Activated T-cell treated with anti-CD3 and anti-CD28 coated beads, Interleukin-2, amount 50 U/mL, for 4 hours (primary cell): ENCODE measurements at regions not wholly inside any gene's neighbourhood (a gene's known extent, or its start where the extent isn't known, plus 50 kb on each side); places are given as distances from the start of the nearest gene placed in this dataset.
"Not testable (repeated sequence)": the region's sequence is repeated elsewhere in the genome, so short reads cannot be mapped to it uniquely, and the experiment has no call there.

Experiments used
- ATAC-seq, 2 donors: fragments of 200-7000 bp; cut with Tn5 transposase; one replicate each; pipeline ENCODE4 v1.10.0; 2021
- DNase-seq: peaks from one replicate; pipeline ENCODE4 v3.0.0-alpha.2; 2020
- H3K27me3 Mint-ChIP-seq: one replicate; pipeline ENCODE4 v1.8.0; 2021; ENCODE audit warnings: low read depth, mixed read lengths
- H3K36me3 Mint-ChIP-seq: one replicate; pipeline ENCODE4 v1.8.0; 2022; ENCODE audit warnings: mixed read lengths; ENCODE audit not compliant: insufficient read depth
- H3K4me1 Mint-ChIP-seq: one replicate; pipeline ENCODE4 v1.8.0; 2021; ENCODE audit warnings: low read depth, mixed read lengths
- H3K4me3 Mint-ChIP-seq: one replicate; pipeline ENCODE4 v1.8.0; 2021; ENCODE audit warnings: mild to moderate bottlenecking, moderate library complexity, mixed read lengths
- H3K9me3 Mint-ChIP-seq: one replicate; pipeline ENCODE4 v1.8.0; 2021; ENCODE audit warnings: mixed read lengths

DNA sequence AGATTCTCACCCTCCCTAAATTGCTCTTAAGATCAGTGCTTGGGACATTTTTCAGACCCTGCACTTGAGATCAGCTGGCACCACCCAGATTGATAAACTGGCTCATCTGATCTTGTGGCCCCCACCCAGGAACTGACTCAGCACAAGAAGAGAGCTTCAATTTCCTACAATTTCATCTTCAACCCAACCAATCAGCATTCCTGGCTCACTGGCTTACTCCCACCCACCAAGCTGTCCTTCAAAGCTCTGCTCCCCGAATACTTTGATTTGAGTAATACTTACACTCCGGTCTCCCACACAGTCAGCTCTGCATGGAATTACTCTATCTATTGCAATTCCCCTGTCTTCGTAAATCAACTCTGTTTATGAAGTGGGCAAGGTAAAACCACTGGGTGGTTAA, 461.9 kb upstream of the RGS18 start:
- ATAC-seq (no peak), DNase-seq (no peak)
- H3K9me3 Mint-ChIP-seq = peaks cover 12% of the 10 kb centered on the region
- H3K4me1 Mint-ChIP-seq = no peaks in the 10 kb centered on the region
- H3K27me3 Mint-ChIP-seq = no peaks in the 10 kb centered on the region
- H3K36me3 Mint-ChIP-seq = no peaks in the 10 kb centered on the region
- no peak overlapping the region for H3K4me3 Mint-ChIP-seq

DNA sequence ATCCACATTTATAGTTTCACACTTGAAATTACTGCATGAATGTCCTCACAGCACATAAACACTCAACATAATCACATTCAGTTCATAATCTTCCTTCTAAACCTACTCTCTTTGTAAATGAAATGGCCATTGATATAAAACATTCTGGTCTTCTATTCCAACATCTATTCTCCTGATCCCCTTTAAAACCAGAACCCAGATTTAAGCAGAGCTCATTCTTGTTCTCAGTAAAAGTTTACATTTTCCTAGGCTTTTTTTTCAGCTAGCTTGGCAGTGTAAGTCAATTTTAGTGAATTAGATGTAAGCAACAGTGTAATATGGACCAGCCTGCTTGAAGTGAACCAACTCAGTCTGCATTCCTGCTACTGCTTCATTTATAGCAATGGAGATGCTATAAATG, 460.7 kb upstream of the RGS18 start:
- no peak for ATAC-seq

DNA sequence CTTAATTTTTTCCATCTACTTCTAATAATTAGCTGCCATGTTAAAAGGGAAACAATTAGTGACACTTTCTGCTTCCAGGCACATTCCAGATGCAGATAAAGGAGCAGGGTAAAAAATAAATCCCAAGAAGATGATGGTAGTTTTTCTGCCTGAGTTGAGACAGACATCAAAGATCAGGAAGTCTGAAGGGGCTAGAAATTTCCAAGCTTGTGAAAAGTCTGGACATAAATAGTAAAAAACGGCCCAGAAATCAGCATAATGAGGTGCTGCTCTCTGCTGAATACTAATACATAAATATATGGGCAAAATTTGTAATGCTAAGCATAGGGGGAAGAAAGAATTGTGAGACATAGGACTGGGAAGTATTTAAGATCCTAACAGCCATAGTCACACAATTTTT, 460.0 kb upstream of the RGS18 start:
- DNase-seq (no peak), ATAC-seq (no peak)
- peaks cover 14% of the 10 kb centered on the region for H3K9me3 Mint-ChIP-seq
- H3K4me3 Mint-ChIP-seq = no peak overlapping the region
- H3K36me3 Mint-ChIP-seq = no peaks in the 10 kb centered on the region
- no peaks in the 10 kb centered on the region for H3K4me1 Mint-ChIP-seq
- H3K27me3 Mint-ChIP-seq = no peaks in the 10 kb centered on the region

More for the DNA sequence above, 460.7 kb upstream of the RGS18 start:
- no peak overlapping the region for H3K4me3 Mint-ChIP-seq
- no peaks in the 10 kb centered on the region for H3K36me3 Mint-ChIP-seq
- no peak for DNase-seq
- H3K4me1 Mint-ChIP-seq = no peaks in the 10 kb centered on the region
- peaks cover 14% of the 10 kb centered on the region for H3K9me3 Mint-ChIP-seq
- no peaks in the 10 kb centered on the region for H3K27me3 Mint-ChIP-seq

GRCh38 chr1:191699343-191699742, 458.9 kb upstream of the RGS18 start:
- Mint-ChIP-seq H3K27me3 (no peaks in the 10 kb centered on the region), H3K4me3 (no peak overlapping the region), H3K4me1 (no peaks in the 10 kb centered on the region), H3K9me3 (peaks cover 6% of the 10 kb centered on the region), H3K36me3 (no peaks in the 10 kb centered on the region)
- ATAC-seq = no peak
- no peak for DNase-seq

DNA sequence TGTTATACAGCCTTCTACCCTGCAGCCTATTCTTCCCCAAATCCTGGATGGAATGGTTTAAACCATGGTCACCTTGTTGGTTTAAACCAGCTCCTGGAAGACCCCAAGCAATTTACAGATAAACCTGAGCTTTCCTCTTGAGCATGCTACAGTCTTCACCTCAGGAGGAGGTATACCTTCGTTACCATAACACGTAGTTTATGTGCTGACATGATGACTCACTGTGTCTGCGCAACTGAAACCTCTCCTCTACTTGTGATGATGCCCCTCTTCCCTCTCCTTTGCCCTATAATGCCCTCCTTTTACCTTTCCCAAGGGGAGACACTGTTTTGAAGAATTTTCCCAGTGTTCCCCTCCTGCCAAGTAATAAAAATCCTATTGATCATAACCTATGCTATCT, 457.3 kb upstream of the RGS18 start:
- peaks cover 6% of the 10 kb centered on the region for H3K9me3 Mint-ChIP-seq
- no peaks in the 10 kb centered on the region for H3K36me3 Mint-ChIP-seq
- H3K4me3 Mint-ChIP-seq = no peak overlapping the region
- DNase-seq = no peak
- H3K4me1 Mint-ChIP-seq = no peaks in the 10 kb centered on the region
- no peaks in the 10 kb centered on the region for H3K27me3 Mint-ChIP-seq
- no peak for ATAC-seq

DNA sequence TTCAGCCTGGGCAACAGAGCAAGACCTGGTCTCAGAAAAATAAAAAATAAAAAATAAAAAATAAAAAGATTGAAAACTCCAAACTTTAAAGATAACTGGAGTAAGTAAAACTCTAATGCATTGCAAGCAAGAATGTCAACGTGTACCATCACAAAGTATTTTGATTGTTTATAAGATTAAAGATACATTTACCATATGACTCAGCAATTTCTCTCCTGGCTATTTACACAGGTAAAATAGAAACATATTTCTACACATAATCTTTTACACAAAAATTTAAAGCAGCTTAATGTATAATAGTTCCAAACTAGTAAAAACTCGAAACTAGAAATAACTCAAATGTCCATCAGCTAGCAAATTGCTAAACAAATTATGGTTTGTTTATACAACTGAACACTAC, 456.1 kb upstream of the RGS18 start:
- no peak for DNase-seq
- no peak overlapping the region for H3K4me3 Mint-ChIP-seq
- H3K4me1 Mint-ChIP-seq = no peaks in the 10 kb centered on the region
- no peak for ATAC-seq
- H3K36me3 Mint-ChIP-seq = no peaks in the 10 kb centered on the region
- no peaks in the 10 kb centered on the region for H3K27me3 Mint-ChIP-seq
- H3K9me3 Mint-ChIP-seq = peaks cover 6% of the 10 kb centered on the region

GRCh38 chr1:191707288-191707687, 451.0 kb upstream of the RGS18 start:
- Mint-ChIP-seq H3K4me3 (no peak overlapping the region), H3K36me3 (no peaks in the 10 kb centered on the region), H3K4me1 (no peaks in the 10 kb centered on the region), H3K9me3 (peaks cover 4% of the 10 kb centered on the region), H3K27me3 (no peaks in the 10 kb centered on the region)
- no peak for ATAC-seq
- no peak for DNase-seq

DNA sequence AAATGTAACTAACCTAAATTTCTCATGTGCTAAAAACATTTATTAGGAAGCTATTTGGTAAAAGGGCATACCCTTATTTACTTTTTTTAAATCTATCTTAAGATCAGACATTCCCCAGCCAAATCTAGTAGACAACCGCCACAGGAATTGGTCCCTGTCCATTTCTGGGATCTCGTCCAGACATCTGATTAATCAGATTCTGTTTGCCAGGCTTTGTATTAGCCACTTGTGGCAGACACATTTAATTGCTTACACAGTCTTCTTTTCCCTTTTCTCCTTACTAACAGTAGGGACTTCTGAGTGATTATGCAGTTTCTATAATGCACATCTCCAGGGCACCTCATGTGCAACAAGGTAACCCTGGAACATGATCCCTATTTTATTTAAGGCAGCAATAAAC, 449.0 kb upstream of the RGS18 start:
- Mint-ChIP-seq H3K4me1 (no peaks in the 10 kb centered on the region), H3K9me3 (peaks cover 8% of the 10 kb centered on the region), H3K27me3 (no peaks in the 10 kb centered on the region), H3K4me3 (no peak overlapping the region), H3K36me3 (no peaks in the 10 kb centered on the region)
- no peak for ATAC-seq
- no peak for DNase-seq

DNA sequence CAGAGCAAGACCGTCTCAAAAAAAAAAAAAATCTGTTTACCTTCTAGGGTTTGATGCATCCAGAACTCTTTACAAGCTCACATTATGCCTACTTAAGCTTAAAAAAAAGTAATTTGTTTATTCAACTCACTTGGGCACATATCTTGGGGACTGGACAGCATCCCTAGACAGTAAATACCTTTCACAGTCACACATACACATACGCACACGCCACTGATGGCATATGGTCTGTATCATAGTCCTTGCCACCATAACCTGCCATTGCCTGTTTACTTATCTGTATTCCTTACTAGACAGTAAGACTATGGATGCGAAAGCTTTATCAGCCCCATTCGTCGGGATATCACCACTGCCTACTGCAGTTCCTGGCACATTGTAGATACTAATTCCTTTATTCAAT, 446.3 kb upstream of the RGS18 start:
- Mint-ChIP-seq H3K4me1 (no peaks in the 10 kb centered on the region), H3K9me3 (peaks cover 16% of the 10 kb centered on the region), H3K27me3 (no peaks in the 10 kb centered on the region), H3K36me3 (no peaks in the 10 kb centered on the region), H3K4me3 (no peak overlapping the region)
- ATAC-seq = no peak
- DNase-seq = no peak

GRCh38 chr1:191714845-191715244, 443.4 kb upstream of the RGS18 start:
- H3K27me3 Mint-ChIP-seq = no peaks in the 10 kb centered on the region

DNA sequence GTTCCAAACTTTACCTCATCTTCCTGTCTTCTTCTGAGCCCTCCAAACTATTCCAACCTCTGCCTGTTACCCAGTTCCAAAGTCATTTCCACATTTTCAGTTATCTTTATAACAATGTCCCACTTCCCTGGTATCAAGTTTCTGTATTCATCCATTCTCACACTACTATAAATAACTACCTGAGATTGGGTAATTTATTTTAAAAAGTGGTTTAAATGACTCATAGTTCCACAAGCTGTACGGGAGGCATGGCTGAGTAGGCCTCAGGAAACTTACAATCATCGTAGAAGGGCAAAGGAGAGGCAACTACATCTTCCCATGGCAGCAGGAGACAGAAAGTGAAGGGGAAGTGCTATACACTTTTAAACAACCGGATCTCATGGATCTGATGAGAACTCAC, 428.5 kb upstream of the RGS18 start:
- no peak overlapping the region for H3K4me3 Mint-ChIP-seq
- DNase-seq = no peak

More at GRCh38 chr1:191714845-191715244, 443.4 kb upstream of the RGS18 start:
- ATAC-seq = no peak
- Mint-ChIP-seq H3K4me3 (no peak overlapping the region), H3K4me1 (no peaks in the 10 kb centered on the region), H3K36me3 (no peaks in the 10 kb centered on the region), H3K9me3 (peaks cover 12% of the 10 kb centered on the region)
- DNase-seq = no peak

GRCh38 chr1:191731608-191732302, 426.5 kb upstream of the RGS18 start:
- not testable (repeated sequence) for H3K4me3 Mint-ChIP-seq, DNase-seq, ATAC-seq, H3K4me1 Mint-ChIP-seq, H3K36me3 Mint-ChIP-seq, H3K27me3 Mint-ChIP-seq
- peaks cover 15% of the 10 kb centered on the region for H3K9me3 Mint-ChIP-seq

More for the DNA sequence above, 428.5 kb upstream of the RGS18 start:
- Mint-ChIP-seq H3K4me1 (no peaks in the 10 kb centered on the region), H3K36me3 (no peaks in the 10 kb centered on the region), H3K9me3 (peaks cover 22% of the 10 kb centered on the region), H3K27me3 (no peaks in the 10 kb centered on the region)
- ATAC-seq = no peak

GRCh38 chr1:191734321-191734720, 423.9 kb upstream of the RGS18 start:
- Mint-ChIP-seq H3K9me3 (peaks cover 11% of the 10 kb centered on the region), H3K27me3 (no peaks in the 10 kb centered on the region), H3K4me3 (no peak overlapping the region), H3K36me3 (no peaks in the 10 kb centered on the region), H3K4me1 (no peaks in the 10 kb centered on the region)
- no peak for ATAC-seq
- DNase-seq = no peak

- H3K9me3 Mint-ChIP-seq = peaks cover 3% of the 10 kb centered on the region
- H3K36me3 Mint-ChIP-seq = no peaks in the 10 kb centered on the region
- no peaks in the 10 kb centered on the region for H3K4me1 Mint-ChIP-seq
- H3K4me3 Mint-ChIP-seq = no peak overlapping the region
- no peaks in the 10 kb centered on the region for H3K27me3 Mint-ChIP-seq
- no peak for ATAC-seq
- DNase-seq = no peak
Measured at GRCh38 chr1:191739544-191739943, 418.7 kb upstream of the RGS18 start.

DNA sequence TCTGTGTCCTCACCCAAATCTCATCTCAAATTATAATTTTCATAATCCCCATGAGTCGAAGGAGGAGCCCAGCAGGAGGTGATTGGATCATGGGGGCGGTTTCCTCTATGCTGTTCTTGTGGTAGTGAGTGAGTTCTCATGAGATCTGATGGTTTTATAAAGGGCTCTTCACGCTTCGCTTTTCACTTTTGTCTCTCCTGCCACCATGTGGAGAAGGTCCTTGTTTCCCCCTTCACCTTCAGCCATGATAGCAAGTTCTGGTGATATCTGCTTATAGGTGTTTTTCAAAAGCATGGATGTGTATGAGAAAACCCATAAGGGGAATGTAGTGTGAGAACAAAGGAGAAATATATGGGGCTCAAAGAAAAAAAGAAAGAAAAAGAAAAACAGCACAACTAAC, 405.9 kb upstream of the RGS18 start:
- DNase-seq = no peak
- no peaks in the 10 kb centered on the region for H3K4me1 Mint-ChIP-seq
- no peaks in the 10 kb centered on the region for H3K27me3 Mint-ChIP-seq
- H3K4me3 Mint-ChIP-seq = no peak overlapping the region
- no peak for ATAC-seq
- peaks cover 24% of the 10 kb centered on the region for H3K9me3 Mint-ChIP-seq
- H3K36me3 Mint-ChIP-seq = no peaks in the 10 kb centered on the region

- Mint-ChIP-seq H3K27me3 (no peaks in the 10 kb centered on the region), H3K4me1 (no peaks in the 10 kb centered on the region), H3K4me3 (no peak overlapping the region), H3K9me3 (peaks cover 15% of the 10 kb centered on the region), H3K36me3 (no peaks in the 10 kb centered on the region)
- DNase-seq (no peak), ATAC-seq (no peak)
Measured at GRCh38 chr1:191760016-191760415, 398.2 kb upstream of the RGS18 start.
